ENCODE measurements at regions not wholly inside any gene's neighbourhood (a gene's known extent, or its start where the extent isn't known, plus 50 kb on each side); places are given as distances from the start of the nearest gene placed in this dataset.
A peak's percentile ranks its signal among the peaks of the same experiment; 100 is the strongest.

DNA sequence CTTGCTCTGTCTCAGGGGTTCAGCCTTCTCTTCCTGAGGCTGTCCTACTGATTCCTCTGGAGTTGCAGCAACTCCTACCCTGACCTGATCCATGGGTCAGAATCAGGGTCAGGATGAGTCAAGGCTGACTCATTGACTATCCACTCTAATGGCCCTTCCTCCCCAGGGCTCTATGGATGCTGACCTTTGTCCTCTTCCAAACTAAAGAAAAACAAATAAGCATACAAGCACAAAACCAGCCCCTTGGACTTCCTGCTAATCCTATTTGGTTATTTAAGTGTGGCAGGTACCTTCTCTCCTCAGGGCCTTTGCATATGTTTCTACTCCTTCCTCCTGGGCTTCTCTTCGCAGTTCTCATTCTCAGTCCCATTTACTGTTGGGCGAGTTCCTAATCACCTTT, 204.5 kb upstream of the NAV2 start:
- in situ Hi-C loops (cut with MboI; ENCODE audit: low sequenced_read_pairs), result no loop called here
- no peaks in the 10 kb centered on the region for H3K4me1 ChIP-seq
- no peaks in the 10 kb centered on the region for H3K36me3 ChIP-seq (replicated peaks)
- H3K27me3 ChIP-seq (ENCODE audit: low read depth), result peaks cover 56% of the 10 kb centered on the region
- no peak overlapping the region for H3K4me3 ChIP-seq
- no peaks in the 10 kb centered on the region for H3K9me3 ChIP-seq
- DNase-seq (ENCODE audit: low spot score in 2 of 2), result no peak

DNA sequence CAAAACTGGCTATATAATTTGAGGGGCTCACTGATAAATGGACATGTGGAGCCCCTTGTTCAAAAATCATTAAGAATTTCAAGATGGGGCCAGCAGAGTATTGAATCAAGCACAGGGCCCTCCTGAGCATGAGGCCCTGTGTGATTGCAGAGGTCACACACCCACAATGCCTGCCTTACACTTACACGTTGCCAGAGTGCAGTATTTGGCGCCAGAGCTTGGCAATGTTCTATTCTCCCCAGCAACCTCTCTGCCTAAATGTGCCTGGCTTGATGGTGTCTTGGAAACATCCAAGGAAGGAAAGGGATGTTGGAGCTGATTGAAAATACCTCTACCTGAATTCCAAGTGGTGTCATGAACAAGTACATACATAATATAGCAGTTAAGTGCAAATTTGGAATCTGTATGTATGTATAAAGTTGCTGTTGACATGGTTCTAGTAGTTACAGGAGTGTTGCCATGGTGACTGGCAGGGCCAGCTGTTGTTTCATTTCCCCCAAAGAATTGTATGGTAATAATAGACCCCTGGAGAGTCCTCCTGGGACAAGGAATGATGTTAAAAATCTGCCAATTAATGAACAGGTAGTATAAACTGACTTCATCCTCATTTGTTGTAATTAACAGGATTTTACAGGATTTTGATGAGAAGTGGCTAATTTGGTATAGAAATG, 205.7 kb upstream of the NAV2 start:
- H3K9me3 ChIP-seq, result no peaks in the 10 kb centered on the region
- DNase-seq (ENCODE audit: low spot score in 2 of 2), result no peak
- in situ Hi-C loops (cut with MboI; ENCODE audit: low sequenced_read_pairs), result no loop called here
- peaks cover 54% of the 10 kb centered on the region for H3K27me3 ChIP-seq (ENCODE audit: low read depth)
- no peaks in the 10 kb centered on the region for H3K4me1 ChIP-seq
- H3K4me3 ChIP-seq, result no peak overlapping the region
- H3K36me3 ChIP-seq (replicated peaks), result no peaks in the 10 kb centered on the region

DNA sequence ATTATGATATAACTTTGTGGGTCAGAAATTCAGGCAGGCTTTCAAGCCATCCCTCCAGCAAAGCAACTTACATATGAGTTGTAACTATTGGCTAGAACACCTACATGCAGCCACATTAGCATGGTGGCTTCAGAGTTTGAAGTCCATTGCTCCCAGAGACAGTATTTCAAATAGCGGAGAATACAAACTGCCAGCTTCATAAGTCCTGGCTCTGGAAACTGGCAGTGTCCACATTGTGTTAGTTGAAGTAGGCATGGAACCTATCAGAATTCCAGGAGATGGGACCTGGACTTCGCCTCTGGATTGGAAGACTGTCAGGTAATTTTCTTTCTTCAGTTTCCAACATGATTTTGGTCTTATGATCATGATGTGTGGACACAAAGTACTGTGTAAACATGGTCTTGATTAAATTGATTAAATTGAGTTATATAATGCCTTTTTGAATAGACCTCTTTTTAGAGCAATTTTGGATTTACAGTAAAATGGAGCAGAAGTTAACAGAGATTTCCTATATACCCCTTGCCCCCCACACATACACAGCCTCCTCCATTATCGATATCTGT, 209.9 kb upstream of the NAV2 start:
- Histone ChIP-seq H3K36me3 (replicated peaks) (no peaks in the 10 kb centered on the region), H3K9me3 (no peaks in the 10 kb centered on the region), H3K27me3 (ENCODE audit: low read depth) (peaks cover 33% of the 10 kb centered on the region), H3K4me3 (no peak overlapping the region), H3K4me1 (no peaks in the 10 kb centered on the region)
- in situ Hi-C loops (cut with MboI; ENCODE audit: low sequenced_read_pairs), result no loop called here
- DNase-seq (ENCODE audit: low spot score in 2 of 2), result no peak

DNA sequence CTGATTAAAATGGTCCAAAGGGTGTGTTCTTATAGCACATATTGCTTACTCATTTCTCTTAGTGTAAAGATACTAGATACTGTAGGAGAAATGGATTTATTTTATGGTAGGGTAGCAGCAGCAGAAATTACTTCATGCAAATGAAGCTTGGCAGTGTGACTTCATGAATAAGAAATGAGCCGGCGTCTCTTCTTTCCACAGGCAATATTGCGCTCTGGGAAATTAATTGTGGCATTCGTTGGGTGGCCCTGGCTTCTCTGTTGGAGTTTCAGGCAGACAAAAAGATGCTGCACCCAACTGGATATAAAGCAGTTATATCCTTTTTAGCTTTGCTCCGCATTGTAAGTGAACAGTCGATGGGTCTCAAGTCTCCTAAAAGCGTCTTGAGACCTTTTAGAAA, 211.0 kb upstream of the NAV2 start:
- no peak overlapping the region for H3K4me3 ChIP-seq
- in situ Hi-C loops (cut with MboI; ENCODE audit: low sequenced_read_pairs), result no loop called here
- no peaks in the 10 kb centered on the region for H3K4me1 ChIP-seq
- H3K36me3 ChIP-seq (replicated peaks), result no peaks in the 10 kb centered on the region
- peaks cover 29% of the 10 kb centered on the region for H3K27me3 ChIP-seq (ENCODE audit: low read depth)
- H3K9me3 ChIP-seq, result no peaks in the 10 kb centered on the region
- no peak for DNase-seq (ENCODE audit: low spot score in 2 of 2)

DNA sequence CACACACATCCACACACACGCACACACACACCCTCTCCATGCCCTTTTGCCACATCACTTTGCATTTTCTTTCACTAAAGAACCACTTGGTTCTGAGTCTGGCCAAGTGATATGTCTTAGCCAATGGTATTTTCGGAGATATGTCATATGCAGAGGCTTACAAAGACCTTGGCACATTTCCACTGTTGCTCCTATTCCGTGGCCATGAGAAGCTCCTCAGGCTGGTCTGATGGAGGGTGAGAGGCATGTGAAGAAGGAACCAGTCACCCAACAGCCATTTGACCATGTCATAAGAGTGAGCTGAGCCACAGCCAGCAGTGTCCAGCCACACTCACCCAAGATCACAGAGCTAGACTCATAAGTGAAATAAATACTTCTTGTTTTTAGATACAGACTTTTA, 212.6 kb upstream of the NAV2 start:
- Histone ChIP-seq H3K36me3 (replicated peaks) (no peaks in the 10 kb centered on the region), H3K27me3 (ENCODE audit: low read depth) (peaks cover 25% of the 10 kb centered on the region), H3K9me3 (no peaks in the 10 kb centered on the region), H3K4me1 (no peaks in the 10 kb centered on the region), H3K4me3 (no peak overlapping the region)
- no peak for DNase-seq (ENCODE audit: low spot score in 2 of 2)
- in situ Hi-C loops (cut with MboI; ENCODE audit: low sequenced_read_pairs), result no loop called here

DNA sequence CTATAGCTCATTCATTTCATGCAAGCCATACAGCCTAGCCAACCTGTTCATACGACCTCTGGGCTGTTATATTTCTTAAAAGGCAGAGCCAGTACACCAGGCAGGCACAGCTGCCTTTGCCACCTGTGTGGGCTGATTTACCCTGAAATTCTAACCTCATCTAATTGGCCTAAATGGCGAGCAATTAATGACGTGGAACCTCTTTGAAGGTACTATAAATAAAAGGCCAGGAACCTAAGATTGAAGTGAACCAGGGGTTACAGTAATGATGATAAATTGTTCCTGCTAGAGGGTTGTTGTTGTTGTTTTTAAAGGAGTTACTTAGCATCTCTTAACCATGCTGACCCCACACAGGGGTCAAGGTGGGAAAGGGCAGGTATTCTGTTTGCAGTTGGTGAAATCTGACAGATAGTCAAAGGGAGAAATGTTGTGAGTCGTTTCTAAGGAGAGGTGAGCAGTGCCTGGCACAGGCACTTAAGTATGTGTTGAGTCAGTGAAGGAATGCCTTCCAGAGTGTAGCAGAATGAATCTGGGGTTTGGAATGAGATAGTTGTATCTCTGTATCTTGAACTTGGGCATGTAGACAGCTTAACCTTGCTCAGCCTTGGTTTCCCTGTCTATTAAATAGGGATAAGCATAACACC, 213.5 kb upstream of the NAV2 start:
- in situ Hi-C loops (cut with MboI; ENCODE audit: low sequenced_read_pairs), result no loop called here

DNA sequence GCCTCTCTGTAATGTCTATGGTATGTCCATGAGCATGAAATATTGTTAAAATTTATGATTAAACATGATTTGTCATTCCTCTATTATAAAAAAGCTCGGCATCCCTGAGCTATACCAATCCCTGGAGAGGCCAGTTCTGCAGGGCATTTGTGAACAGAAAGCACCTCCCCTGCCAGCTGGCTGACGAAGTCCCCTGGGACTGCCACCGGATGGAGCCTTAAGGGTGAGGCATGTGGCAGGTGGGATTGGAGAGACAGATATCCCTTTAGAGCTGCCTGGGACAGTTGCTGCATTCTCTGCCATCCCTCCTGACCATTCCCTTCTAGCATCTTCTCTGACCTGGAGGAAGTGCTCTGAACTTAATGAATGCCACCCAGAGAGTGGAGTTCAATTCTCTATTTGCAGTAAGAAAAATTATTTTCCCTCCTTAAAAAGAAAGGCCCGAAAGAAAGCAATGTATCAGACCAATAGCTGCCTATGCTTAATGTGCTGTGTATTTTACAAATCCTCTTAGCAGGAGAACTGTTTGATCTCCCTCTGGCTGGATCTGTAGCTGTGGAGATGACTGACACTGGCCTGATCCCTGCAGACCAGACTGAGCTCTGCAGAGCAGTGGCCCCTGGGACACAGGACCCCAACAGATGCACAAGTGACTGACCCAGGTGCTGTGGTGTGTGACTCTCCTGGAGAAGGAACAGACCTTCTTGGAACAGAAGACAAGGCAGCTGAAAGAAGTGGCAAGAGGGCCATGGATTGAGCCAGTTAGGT, 219.0 kb upstream of the NAV2 start:
- peaks cover 28% of the 10 kb centered on the region for H3K27me3 ChIP-seq (ENCODE audit: low read depth)
- no peaks in the 10 kb centered on the region for H3K9me3 ChIP-seq
- no peaks in the 10 kb centered on the region for H3K4me1 ChIP-seq
- no peaks in the 10 kb centered on the region for H3K36me3 ChIP-seq (replicated peaks)
- DNase-seq (ENCODE audit: low spot score in 2 of 2), result no peak
- H3K4me3 ChIP-seq, result no peak overlapping the region
- in situ Hi-C loops (cut with MboI; ENCODE audit: low sequenced_read_pairs), result no loop called here

More for the DNA sequence above, 213.5 kb upstream of the NAV2 start:
- DNase-seq (ENCODE audit: low spot score in 2 of 2), result no peak
- peaks cover 23% of the 10 kb centered on the region for H3K27me3 ChIP-seq (ENCODE audit: low read depth)
- H3K36me3 ChIP-seq (replicated peaks), result no peaks in the 10 kb centered on the region
- H3K9me3 ChIP-seq, result no peaks in the 10 kb centered on the region
- no peak overlapping the region for H3K4me3 ChIP-seq
- H3K4me1 ChIP-seq, result no peaks in the 10 kb centered on the region

DNA sequence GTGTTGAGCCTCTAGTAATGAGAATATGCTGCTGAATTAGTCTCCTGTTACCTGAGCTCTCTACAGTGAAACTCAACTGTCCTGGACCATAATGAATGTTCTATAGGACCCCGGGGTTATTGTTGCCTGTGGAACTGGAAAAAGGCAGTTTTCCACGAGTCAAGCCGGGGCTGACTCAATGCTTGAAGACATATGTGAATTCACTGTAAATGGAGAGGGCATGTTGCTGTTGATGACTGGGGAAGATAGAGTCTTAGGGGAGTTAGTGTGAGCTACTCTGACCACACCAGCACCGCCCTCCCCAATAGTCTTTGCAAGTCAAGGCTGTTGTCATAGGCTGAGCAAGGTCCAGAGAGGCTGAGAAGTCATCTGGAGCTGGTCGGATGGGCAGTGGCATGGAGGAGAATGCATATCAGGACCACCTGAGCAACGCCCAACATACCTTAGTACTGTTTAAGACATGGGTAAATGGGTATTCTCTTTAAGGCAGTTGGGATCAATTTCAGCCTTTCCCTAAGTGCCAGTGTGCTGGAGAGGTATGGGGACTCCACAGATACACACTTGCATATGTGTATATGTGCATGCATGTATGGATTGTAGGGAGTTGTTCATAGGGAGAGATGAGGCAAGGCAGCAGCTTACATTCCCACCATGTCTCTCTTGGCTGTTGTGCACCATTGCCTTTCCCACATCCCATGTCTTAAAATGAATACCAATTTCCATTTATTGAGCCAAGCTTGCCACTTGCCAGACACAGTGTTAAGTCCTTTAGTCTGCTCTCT, 230.1 kb upstream of the NAV2 start:
- Histone ChIP-seq H3K27me3 (ENCODE audit: low read depth) (peaks cover 18% of the 10 kb centered on the region), H3K4me1 (no peaks in the 10 kb centered on the region; the same call in 1 of the 2 replicates), H3K9me3 (no peaks in the 10 kb centered on the region), H3K36me3 (replicated peaks) (no peaks in the 10 kb centered on the region), H3K4me3 (no peak overlapping the region)
- no peak for DNase-seq (ENCODE audit: low spot score in 2 of 2)
- in situ Hi-C loops (cut with MboI; ENCODE audit: low sequenced_read_pairs), result no loop called here

DNA sequence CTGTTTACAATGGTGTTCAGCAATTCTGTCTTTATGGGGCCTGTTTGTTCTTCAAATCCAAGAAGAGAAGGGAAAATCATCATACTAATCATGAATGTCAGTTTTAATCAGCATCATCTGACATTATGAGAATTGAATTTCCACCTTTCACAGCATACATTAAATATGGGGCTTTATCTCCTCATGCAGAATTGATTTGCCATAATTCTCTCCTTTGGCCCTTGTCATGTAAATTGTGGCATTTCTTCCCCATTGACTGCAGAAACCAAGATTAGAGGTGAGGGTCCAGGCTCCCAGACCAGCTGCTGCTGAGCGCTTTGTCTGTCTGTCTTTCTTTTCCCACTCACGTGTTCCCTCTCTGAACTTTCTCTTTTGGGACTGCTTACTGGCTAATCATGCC, 232.1 kb upstream of the NAV2 start:
- Histone ChIP-seq H3K9me3 (no peaks in the 10 kb centered on the region), H3K36me3 (replicated peaks) (no peaks in the 10 kb centered on the region), H3K27me3 (ENCODE audit: low read depth) (peaks cover 18% of the 10 kb centered on the region), H3K4me1 (peaks cover 3% of the 10 kb centered on the region), H3K4me3 (no peak overlapping the region)
- in situ Hi-C loops (cut with MboI; ENCODE audit: low sequenced_read_pairs), result no loop called here
- DNase-seq (ENCODE audit: low spot score in 2 of 2), result peak; percentile 47 to 71

DNA sequence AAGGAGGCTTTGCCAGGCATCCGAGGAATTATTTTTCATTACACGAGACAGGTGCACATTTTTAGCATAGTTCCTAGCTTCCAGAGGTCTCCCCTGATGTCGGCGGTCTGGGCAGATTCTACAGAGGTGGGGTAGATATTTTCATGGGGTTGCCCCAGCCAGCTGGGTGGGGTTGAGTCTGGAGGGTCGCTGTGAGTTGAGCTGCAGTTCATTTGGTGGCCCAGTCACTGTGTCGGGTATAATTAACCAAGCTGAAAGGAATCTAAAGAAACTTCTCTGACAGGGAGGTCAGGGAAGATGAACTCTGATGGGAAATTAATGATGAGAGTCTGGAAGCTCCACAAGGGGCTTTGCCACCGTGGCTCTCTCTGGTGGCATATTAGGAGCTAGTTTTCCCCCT, 233.7 kb upstream of the NAV2 start:
- Histone ChIP-seq H3K9me3 (no peaks in the 10 kb centered on the region), H3K36me3 (replicated peaks) (no peaks in the 10 kb centered on the region), H3K4me3 (no peak overlapping the region), H3K27me3 (ENCODE audit: low read depth) (peaks cover 18% of the 10 kb centered on the region), H3K4me1 (peaks cover 11% of the 10 kb centered on the region)
- in situ Hi-C loops (cut with MboI; ENCODE audit: low sequenced_read_pairs), result no loop called here
- DNase-seq (ENCODE audit: low spot score in 2 of 2), result no peak

DNA sequence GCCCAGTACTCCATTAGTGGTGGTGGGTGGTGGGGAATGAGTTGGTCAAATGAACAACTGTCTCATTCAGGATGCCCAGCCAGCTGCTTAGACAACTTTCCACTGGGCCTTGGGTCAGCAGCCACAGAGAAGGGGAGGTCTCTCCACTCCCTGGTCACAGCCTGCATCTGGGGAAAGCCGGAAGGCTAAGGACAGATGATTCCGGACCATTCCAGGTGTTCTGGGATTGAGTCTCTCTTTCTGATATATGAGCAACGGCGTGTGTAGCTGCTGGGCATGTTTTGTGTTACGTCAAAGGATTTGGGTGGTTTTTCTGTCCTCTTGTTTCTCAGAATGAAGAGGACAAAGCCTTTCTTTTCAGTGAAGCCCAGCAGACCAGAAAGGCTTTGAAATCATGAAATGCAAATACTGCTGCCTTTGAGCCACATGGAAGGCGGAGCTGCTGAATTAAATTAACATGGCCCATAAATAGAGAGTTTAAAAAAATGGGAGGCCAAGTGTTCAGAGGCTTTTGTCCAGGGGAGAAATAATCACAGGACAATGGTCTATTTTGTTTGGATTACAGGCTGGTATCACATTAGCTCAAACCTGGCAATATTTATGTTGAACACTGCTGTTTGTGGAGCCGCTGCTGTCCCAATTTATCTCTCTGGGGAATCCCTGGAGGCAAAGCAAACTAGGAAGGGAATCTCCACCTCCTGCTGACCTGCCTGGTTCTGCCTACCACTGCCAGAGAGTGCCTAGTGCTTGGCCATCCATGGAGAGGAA, 234.4 kb upstream of the E2F8 start:
- Histone ChIP-seq H3K4me3 (no peak overlapping the region), H3K9me3 (no peaks in the 10 kb centered on the region), H3K27me3 (ENCODE audit: low read depth) (peaks cover 5% of the 10 kb centered on the region; the same call in 1 of the 2 replicates), H3K36me3 (replicated peaks) (no peaks in the 10 kb centered on the region), H3K4me1 (peaks cover 11% of the 10 kb centered on the region)
- in situ Hi-C loops (cut with MboI; ENCODE audit: low sequenced_read_pairs), result no loop called here
- DNase-seq (ENCODE audit: low spot score in 2 of 2), result peak; percentile 63 to 92

DNA sequence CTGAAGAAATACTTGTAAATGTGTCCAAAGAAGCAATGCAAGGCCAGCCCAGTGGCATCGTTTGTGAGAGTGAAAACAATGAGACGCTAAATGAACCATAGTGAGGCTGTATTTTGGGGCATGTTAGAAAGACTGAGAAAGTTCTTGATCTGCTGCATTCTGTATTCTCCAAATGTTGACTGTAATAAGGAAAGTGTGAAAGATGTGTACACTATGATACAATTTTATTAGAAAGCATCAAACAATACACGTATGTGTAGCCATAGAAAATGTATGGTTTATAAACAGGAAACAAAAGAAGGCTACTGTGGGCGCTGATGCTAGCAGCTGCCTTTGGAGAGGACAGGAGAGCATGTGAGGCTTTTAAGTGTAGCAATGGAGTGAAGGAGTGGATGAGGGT, 233.5 kb upstream of the E2F8 start:
- DNase-seq (ENCODE audit: low spot score in 2 of 2), result no peak
- Histone ChIP-seq H3K36me3 (replicated peaks) (no peaks in the 10 kb centered on the region), H3K4me3 (no peak overlapping the region), H3K9me3 (no peaks in the 10 kb centered on the region), H3K4me1 (peaks cover 11% of the 10 kb centered on the region), H3K27me3 (ENCODE audit: low read depth) (peaks cover 5% of the 10 kb centered on the region; the same call in 1 of the 2 replicates)
- in situ Hi-C loops (cut with MboI; ENCODE audit: low sequenced_read_pairs), result no loop called here

DNA sequence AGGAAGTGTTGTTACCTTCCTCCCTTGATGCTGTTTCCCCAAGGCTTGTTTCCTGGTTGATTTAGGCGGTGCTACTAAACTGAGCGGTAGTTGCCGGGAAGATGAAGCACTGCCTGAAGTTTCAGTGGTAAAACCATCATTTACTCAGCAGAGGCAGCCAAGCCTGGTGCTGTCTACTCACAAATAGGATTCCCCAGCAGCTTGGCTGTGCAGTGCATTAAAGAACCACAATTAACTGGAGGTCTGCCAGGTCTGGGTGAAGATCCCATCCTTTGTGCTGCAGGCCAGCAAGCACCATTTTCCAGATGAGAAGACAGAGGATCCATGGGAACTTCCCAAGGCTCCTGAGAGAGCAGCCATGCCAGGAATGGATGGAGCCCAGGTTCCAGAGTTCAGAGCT, 231.9 kb upstream of the E2F8 start:
- no peaks in the 10 kb centered on the region for H3K36me3 ChIP-seq (replicated peaks)
- H3K4me1 ChIP-seq, result peaks cover 11% of the 10 kb centered on the region
- H3K9me3 ChIP-seq, result no peaks in the 10 kb centered on the region
- in situ Hi-C loops (cut with MboI; ENCODE audit: low sequenced_read_pairs), result no loop called here
- no peak for DNase-seq (ENCODE audit: low spot score in 2 of 2)
- no peak overlapping the region for H3K4me3 ChIP-seq
- no peaks in the 10 kb centered on the region; the same call in 1 of the 2 replicates for H3K27me3 ChIP-seq (ENCODE audit: low read depth)

All from HAP-1 (cell line).